Adrenal gland (tissue), 9 donors: ENCODE measurements at regions not wholly inside any gene's neighbourhood (a gene's known extent, or its start where the extent isn't known, plus 50 kb on each side); places are given as distances from the start of the nearest gene placed in this dataset.

Source experiments
- DNase-seq, 7 donors: peaks; one replicate each; pipeline ENCODE4 v3.0.0-alpha.2; 2019 to 2020
- H3K27ac ChIP-seq, 5 donors: fragments of 200-600 bp; sonication (generic) in 4 of 5; 1 replicate in 3 of 5; 2 replicates in 2 of 5; pipeline versions ENCODE4 v1.5.1 to v1.8.0; 2016 to 2020; ENCODE audit warnings: mild to moderate bottlenecking in 1 of 5
- H3K27me3 ChIP-seq: fragments of 200-600 bp; 2 replicates; pipeline ENCODE4 v1.8.0; 2021
- H3K36me3 ChIP-seq, 2 donors: fragments of 200-600 bp; replicated peaks in 1 of 2; 1 replicate in 1 of 2; 2 replicates in 1 of 2; pipeline versions ENCODE4 v1.5.1 to v1.8.0; 2018 to 2022
- H3K4me1 ChIP-seq, 2 donors: fragments of 200-600 bp; replicated peaks in 1 of 2; 1 replicate in 1 of 2; 2 replicates in 1 of 2; pipeline versions ENCODE4 v1.5.1 to v1.8.0; 2018 to 2021
- H3K4me3 ChIP-seq, 4 donors: fragments of 200-600 bp; sonication (generic) in 3 of 4; one replicate each; pipeline ENCODE4 v1.5.1; 2016 to 2018
- H3K9me3 ChIP-seq, 3 donors: fragments of 200-600 bp; sonication (generic) in 1 of 3; replicated peaks in 1 of 3; 1 replicate in 2 of 3; 2 replicates in 1 of 3; pipeline versions ENCODE4 v1.5.1 to v1.8.0; 2016 to 2021
- POLR2A ChIP-seq, 2 donors: fragments of 450-650 bp; IDR thresholded peaks; one replicate each; pipeline ENCODE4 v1.6.1; 2017; ENCODE audit warnings: antibody characterized with exemption in 2 of 2, mild to moderate bottlenecking in 2 of 2, moderate library complexity in 1 of 2
- WGBS, 4 donors: extraction: QIAGEN DNeasy Blood & Tissue Kit in 2 of 4; methylation state at CpG; one replicate each; pipeline versions ENCODE4 v1.1.5 to v1.1.7; 2013 to 2017; 5-methylcytosine and 5-hydroxymethylcytosine counted together
- intact Hi-C, 2 donors: fragments of 100-400 bp; cut with DNase I; formaldehyde crosslinking; loops; one replicate each; pipeline versions ENCODE4 v1.14.1 to v1.15.0; 2022 to 2023
- TF ChIP-seq, protein P1 (sequence below), 6 experiments: fragments of 450-650 bp in 4 of 6; fragments of 200-600 bp in 2 of 6; sonication (generic) in 1 of 6; IDR thresholded peaks; 1 replicate in 5 of 6; 2 replicates in 1 of 6; pipeline versions ENCODE4 v1.5.1 to v1.8.0; 2016 to 2021; ENCODE audit warnings: antibody characterized with exemption in 6 of 6, mild to moderate bottlenecking in 2 of 6, moderate library complexity in 1 of 6
- donor health status: healthy with polysubstance abuse.
- donor health status: Bipolar disorder and iron deficiency.
- donor health status: DM: yes; HTN: yes; CAD: no.
- donor health status: DM: no; HTN: no; CAD: no.
- donor health status: DM: no; HTN: no; CAD: no.

DNA sequence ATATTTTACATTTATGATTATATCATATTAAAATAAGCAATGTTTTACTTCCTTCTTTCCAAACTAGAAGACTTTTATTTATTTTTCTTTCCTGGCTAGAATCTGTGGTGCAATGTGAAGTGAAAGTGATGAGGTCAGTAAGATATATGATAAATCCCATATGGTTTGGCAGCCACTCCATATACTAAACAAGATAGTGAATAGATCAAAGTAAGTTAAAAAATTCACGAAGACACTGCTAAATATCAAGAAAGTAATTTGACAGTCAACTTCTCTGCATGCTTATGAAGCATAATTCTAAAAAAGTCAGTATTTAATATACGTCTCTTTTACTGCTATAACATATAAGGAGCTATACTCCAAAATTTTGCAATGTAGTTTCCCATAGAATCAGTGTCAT lies 972.8 kb downstream of the DTWD2 start:
- peaks cover 0 to 4% of the 10 kb centered on the region in 2 donors for H3K36me3 ChIP-seq
- no peak overlapping the region for H3K4me3 ChIP-seq
- H3K9me3 ChIP-seq = no peaks in the 10 kb centered on the region
- no peaks in the 10 kb centered on the region for H3K4me1 ChIP-seq
- no peak overlapping the region for H3K27ac ChIP-seq
- TF ChIP-seq, protein P1, sequence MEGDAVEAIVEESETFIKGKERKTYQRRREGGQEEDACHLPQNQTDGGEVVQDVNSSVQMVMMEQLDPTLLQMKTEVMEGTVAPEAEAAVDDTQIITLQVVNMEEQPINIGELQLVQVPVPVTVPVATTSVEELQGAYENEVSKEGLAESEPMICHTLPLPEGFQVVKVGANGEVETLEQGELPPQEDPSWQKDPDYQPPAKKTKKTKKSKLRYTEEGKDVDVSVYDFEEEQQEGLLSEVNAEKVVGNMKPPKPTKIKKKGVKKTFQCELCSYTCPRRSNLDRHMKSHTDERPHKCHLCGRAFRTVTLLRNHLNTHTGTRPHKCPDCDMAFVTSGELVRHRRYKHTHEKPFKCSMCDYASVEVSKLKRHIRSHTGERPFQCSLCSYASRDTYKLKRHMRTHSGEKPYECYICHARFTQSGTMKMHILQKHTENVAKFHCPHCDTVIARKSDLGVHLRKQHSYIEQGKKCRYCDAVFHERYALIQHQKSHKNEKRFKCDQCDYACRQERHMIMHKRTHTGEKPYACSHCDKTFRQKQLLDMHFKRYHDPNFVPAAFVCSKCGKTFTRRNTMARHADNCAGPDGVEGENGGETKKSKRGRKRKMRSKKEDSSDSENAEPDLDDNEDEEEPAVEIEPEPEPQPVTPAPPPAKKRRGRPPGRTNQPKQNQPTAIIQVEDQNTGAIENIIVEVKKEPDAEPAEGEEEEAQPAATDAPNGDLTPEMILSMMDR (IDR thresholded peaks at IDR 0.05) = no peak
- no peak for TF ChIP-seq POLR2A (IDR thresholded peaks at IDR 0.05)
- H3K27me3 ChIP-seq = no peaks in the 10 kb centered on the region
- intact Hi-C loops = no loop called here
- 56 to 66% (median 61%) methylated on average over 2 of the region's 2 CpGs for WGBS, 4 donors
- DNase-seq = no peak

DNA sequence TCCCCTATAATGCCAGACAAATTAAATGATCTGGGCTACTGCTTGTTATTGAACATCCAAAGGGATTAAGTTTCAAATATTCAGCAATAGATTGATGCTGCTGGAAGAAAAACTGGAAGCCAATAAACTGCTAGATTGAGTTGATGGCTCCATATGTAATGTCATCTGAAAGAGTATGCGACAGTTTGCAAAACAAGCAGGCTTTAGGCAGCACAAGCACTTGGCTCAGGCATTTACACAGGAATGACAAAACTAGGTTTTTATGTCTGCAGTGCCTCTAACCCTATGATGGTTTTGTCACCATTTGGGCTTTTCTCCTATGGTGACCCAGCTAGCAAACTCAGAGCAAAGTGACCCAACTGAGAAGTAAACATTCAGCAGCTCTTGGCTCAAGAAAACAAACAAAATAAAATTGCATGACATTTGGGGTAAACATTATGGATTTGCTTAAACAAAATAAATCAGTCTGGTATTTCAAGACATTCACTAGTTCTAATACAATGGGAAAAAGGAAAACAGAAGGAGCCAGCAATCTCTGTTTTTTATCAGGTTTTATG lies 978.5 kb downstream of the DTWD2 start:
- 83 to 94% (median 90%) methylated on average over 1 of the region's 1 CpG for WGBS, 4 donors
- Histone ChIP-seq H3K4me1 (no peaks in the 10 kb centered on the region), H3K27me3 (no peaks in the 10 kb centered on the region), H3K36me3 (no peaks in the 10 kb centered on the region), H3K4me3 (no peak overlapping the region), H3K27ac (no peak overlapping the region), H3K9me3 (no peaks in the 10 kb centered on the region)
- no peak for DNase-seq
- intact Hi-C loops = no loop called here
- TF ChIP-seq, protein P1 (IDR thresholded peaks at IDR 0.05) = no peak
- TF ChIP-seq POLR2A (IDR thresholded peaks at IDR 0.05) = no peak

GRCh38 chr5:118008779-118009178 lies 979.6 kb downstream of the DTWD2 start:
- intact Hi-C loops = no loop called here
- Histone ChIP-seq H3K27ac (no peak overlapping the region), H3K4me1 (no peaks in the 10 kb centered on the region), H3K27me3 (no peaks in the 10 kb centered on the region), H3K9me3 (no peaks in the 10 kb centered on the region), H3K36me3 (no peaks in the 10 kb centered on the region), H3K4me3 (no peak overlapping the region)
- no peak for DNase-seq
- WGBS, 4 donors = 74 to 89% (median 77%) methylated on average over 1 of the region's 1 CpG
- no peak for TF ChIP-seq POLR2A (IDR thresholded peaks at IDR 0.05)
- TF ChIP-seq, protein P1 (IDR thresholded peaks at IDR 0.05) = no peak

DNA sequence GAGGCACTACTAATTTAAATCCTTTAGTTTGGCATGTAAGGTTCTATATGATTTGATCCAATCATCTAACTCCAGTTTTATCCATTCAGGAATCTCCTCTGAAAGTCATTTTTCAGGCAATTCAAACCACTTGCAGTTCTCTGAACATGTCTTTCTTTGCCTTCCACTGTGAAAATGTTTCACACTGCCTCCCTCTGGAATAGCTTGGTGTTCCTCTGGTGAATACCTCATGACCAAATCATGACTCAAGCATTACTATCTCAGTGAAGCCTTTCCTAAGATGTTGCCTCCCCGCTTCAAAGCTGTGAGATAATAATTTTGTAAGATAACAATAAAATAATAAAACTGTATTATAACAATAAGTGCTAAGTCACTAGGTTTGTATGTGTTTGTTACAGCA lies 981.1 kb downstream of the DTWD2 start:
- Histone ChIP-seq H3K4me3 (no peak overlapping the region), H3K36me3 (no peaks in the 10 kb centered on the region), H3K4me1 (no peaks in the 10 kb centered on the region), H3K27ac (no peak overlapping the region), H3K9me3 (no peaks in the 10 kb centered on the region), H3K27me3 (no peaks in the 10 kb centered on the region)
- 80 to 100% (median 80%) methylated on average over 1 of the region's 1 CpG for WGBS, 4 donors
- DNase-seq = no peak
- TF ChIP-seq POLR2A (IDR thresholded peaks at IDR 0.05) = no peak
- TF ChIP-seq, protein P1 (IDR thresholded peaks at IDR 0.05) = no peak
- intact Hi-C loops = no loop called here
